ENCODE measurements at regions not wholly inside any gene's neighbourhood (a gene's known extent, or its start where the extent isn't known, plus 50 kb on each side); places are given as distances from the start of the nearest gene placed in this dataset.

GRCh38 chr10:4196183-4196582 lies 411.2 kb upstream of the KLF6 start:
- DNase-seq (ENCODE audit: low read depth), result no peak

DNA sequence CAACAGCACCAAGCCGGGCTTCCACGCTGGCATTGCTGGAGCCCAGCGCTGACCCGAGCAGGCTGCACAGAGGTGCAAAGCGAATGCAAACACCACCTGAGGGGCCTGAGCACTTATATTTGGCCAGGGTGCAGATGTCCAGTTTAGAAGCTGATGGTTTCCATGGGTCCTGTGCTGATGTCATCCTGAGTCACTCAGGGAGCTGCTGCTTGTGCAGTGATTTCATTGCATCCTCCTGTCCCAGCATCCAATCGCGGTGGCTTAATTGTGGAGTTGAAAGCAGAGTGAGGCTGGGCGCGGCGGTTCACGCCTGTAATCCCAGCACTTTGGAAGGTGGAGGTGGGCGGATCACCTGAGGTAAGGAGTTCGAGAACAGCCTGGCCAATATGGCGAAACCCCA lies 410.2 kb upstream of the KLF6 start:
- DNase-seq (ENCODE audit: low read depth), result no peak

DNA sequence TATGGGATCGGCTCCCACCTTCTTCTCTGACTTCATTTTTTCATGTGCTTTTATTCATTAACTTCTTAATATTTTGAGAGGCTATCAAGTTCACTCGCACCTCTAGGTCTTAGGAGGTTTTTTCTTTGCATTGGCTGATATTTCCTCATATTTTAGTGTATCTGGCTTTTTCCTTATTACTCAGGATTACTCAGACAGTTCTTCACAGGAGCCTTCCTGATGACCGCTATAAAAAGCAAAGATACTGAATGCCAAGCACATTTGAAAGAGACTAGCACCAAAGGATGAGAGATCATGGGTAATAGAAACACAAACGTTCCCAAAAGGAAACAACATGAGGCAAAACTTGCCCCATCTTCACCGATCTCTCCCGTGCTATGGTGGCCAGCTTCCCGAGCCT lies 409.2 kb upstream of the KLF6 start:
- DNase-seq (ENCODE audit: low read depth), result no peak

DNA sequence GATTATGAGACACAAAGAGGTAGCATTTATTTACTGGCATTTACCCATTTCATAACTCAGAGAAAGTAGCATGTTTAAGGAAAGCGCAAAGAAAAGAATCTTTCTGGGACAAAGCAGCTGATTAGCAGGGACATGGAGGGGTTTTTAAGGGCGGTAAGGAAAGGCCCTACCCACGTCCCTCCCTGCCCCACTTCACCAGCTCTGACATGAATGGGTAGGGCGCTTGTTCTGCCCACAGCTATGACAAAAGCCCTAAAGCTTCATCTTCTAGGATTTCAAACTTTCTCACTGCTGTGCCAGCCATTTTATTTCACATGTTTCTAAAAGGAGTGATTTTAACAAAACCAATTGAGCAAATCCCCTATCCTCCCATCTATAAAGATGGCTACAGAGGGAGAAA lies 406.9 kb upstream of the KLF6 start:
- DNase-seq (ENCODE audit: low read depth), result no peak

GRCh38 chr10:4191354-4191753 lies 406.3 kb upstream of the KLF6 start:
- no peak for DNase-seq (ENCODE audit: low read depth)

DNA sequence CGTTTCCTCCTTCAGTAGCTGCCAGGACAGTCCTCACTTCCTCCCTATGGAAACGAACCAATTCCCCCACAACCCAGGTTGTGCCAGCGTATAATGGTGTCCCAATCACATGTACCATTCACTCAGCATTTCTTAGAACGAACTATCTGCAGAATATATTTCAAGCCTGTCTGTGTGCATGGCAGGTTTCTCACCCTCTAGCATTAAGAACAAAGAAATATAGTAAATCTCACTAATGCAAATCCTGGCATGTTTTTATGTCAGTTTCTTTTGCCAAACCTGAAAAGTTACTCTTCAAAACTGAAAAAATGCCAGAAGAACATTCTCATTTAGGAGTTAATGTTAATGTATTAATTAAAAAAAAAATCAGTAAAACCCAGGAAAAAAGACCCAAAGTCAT lies 405.9 kb upstream of the KLF6 start:
- DNase-seq (ENCODE audit: low read depth), result no peak

DNA sequence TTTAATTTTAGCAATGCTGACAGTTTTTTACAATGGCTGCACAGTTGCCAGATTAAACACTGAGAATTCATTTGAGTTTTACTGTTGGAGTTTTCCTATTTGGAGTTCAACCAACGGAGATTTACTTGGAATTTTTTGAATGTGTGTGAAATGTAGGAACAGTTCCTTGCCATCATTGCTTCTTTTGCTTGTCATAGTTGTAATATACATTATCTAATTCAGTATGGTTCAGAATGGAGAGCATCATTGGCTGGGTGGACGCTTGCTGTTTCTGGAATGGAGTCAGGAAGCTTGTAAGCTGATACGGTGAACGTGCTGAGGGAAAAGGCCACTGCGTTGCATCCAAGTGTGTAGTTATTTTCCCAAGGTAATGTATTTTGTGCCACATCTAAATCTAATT lies 404.3 kb upstream of the KLF6 start:
- no peak for DNase-seq (ENCODE audit: low read depth)

GRCh38 chr10:4188406-4188805 lies 403.4 kb upstream of the KLF6 start:
- no peak for DNase-seq (ENCODE audit: low read depth)

DNA sequence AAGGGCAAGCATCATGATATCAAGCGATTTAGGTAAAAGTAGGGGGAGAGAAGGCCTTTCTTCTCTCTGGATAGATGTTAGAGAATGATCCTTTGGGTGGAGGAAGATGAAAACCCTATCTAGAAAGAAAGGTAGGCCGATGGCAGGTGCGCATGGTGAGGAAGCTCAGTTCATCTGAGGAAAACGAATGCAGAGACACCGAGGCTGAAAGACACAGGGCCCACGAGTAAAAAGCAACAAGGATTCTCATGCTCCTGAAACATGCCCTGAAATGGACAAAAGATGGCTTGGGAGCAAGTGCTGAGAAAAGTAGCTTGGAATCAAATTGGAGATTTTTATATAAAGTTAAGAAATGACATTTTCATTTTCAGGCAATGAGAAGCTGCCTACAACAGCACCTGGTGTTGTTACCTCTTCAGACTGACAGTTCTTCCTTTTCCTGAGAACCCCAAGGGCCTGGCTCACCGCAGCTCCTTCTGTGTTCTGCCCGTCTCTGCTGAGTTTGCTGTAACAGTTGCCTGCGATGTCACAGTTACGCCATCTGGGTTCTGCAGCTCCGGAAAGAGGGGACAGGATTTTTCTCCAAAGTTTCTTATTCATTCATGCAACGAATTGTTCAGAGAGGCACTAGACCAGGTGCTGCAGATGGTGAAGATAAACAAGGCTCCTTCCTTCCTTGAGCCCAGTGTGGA lies 402.0 kb upstream of the KLF6 start:
- no peak for DNase-seq (ENCODE audit: low read depth)

GRCh38 chr10:4183761-4184261 lies 398.8 kb upstream of the KLF6 start:
- DNase-seq (ENCODE audit: low read depth), result no peak

- DNase-seq (ENCODE audit: low read depth), result no peak
Observed at GRCh38 chr10:4181621-4182049, 396.6 kb upstream of the KLF6 start.

DNA sequence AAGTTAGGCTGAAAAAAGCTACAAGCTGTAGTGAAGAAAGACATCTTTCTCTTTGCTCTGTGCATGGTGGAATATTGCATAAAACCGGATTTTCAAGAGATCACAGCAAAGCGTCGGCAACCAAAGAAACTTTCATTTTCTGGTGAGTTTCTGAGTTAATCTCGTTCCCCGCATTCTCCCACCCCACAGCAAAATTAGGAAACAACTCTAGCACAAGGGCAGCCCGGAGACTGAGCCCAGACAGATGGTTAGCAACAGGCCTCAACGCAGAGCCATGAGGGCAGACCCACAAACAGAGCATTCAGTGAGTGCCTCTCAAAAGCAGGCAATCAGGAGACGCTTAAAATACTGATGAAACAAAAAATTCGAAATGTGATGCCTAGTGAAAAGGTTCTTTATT lies 396.1 kb upstream of the KLF6 start:
- no peak for DNase-seq (ENCODE audit: low read depth)

DNA sequence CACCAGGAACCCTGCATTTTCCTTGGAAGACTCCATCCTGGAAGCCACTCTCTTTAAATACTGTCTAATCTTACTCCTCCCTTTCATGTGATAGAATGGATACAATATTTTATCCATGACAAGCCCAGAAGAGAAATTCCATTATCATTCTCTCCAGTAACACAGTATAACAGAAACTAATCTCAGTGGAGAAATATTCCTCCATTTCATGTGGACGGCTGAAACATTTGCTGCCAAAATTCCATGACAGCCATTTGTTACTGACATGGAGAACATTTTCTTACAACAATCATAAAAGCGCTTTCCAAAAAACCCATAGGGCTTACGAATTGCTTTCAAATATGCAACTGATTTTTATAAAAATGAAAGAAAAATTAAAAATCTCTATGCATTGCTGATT lies 392.8 kb upstream of the KLF6 start:
- no peak for DNase-seq (ENCODE audit: low read depth)

DNA sequence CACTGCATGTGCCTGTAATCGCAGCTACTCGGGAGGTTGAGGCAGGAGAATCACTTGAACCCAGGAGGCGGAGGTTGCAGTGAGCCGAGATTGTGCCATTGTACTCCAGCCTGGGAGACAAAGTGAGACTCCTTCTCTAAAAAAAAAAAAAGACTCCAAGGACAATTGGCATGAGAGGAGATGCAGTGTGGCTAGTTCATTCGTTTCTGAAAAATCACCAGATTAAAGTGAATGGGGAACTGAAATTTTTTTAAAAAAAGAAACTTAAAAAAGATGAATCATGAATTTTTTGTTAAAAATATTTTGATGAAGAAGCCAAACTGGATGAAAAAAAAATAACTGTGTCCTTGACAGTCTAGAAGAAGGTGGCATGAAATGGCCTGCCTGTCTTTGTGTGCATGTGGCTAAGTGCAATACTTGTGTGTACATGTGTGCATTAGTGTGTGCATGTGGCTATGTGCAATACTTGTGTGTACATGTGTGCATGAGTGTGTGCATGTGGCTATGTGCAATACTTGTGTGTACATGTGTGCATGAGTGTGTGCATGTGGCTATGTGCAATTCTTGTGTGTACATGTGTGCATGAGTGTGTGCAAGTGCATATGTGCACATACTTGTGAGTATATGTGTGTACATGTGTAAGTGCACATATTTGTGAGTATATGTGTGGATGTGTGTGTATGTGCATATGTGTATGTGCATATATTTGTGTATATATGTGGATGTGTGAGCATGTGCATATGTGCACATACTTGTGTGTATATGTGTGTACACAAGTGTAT lies 391.7 kb upstream of the KLF6 start:
- no peak for DNase-seq (ENCODE audit: low read depth)

GRCh38 chr10:4174197-4174596 lies 389.2 kb upstream of the KLF6 start:
- DNase-seq (ENCODE audit: low read depth), result no peak

- no peak for DNase-seq (ENCODE audit: low read depth)
Observed at GRCh38 chr10:4170633-4171314, 385.8 kb upstream of the KLF6 start.

GRCh38 chr10:4170181-4170580 lies 385.2 kb upstream of the KLF6 start:
- no peak for DNase-seq (ENCODE audit: low read depth)

DNA sequence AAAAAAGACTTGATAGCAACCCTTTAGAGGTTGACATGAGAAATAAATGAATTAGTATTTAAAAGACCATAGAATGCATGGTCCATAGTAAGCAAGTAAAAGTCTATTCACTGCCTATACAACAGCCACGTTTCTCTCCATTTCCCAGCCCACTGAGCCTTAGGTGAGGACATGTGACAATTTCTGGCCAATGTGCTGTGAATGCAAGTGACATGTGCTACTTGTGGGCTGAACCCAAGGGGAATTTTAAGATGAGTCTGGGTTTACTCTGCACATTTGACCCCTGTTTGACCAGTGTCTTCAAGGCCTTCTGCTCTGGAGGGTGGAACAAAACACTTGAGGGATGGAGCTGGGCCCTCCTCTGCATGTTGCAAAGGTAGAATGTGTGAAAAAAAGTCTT lies 384.4 kb upstream of the KLF6 start:
- DNase-seq (ENCODE audit: low read depth), result no peak

GRCh38 chr10:4167216-4167615 lies 382.2 kb upstream of the KLF6 start:
- no peak for DNase-seq (ENCODE audit: low read depth)

GRCh38 chr10:4162571-4163286 lies 377.7 kb upstream of the KLF6 start:
- no peak for DNase-seq (ENCODE audit: low read depth)

GRCh38 chr10:4159173-4159572 lies 374.2 kb upstream of the KLF6 start:
- DNase-seq (ENCODE audit: low read depth), result no peak

GRCh38 chr10:4154191-4154715 lies 369.2 kb upstream of the KLF6 start:
- no peak for DNase-seq (ENCODE audit: low read depth)

All from activated T-helper 9 cell treated with anti-CD3 and anti-CD28 coated beads, Interleukin-2, amount 50 U/mL, for 16 hours (primary cell).